ENCODE measurements at regions not wholly inside any gene's neighbourhood (a gene's known extent, or its start where the extent isn't known, plus 50 kb on each side); places are given as distances from the start of the nearest gene placed in this dataset.

- no peak for DNase-seq (ENCODE audit: extremely low spot score)
- 82% methylated on average over 1 of the region's 1 CpG for whole genome bisulfite sequencing
- Histone ChIP-seq H3K4me1 (ENCODE audit: insufficient read depth) (no peaks in the 10 kb centered on the region), H3K4me3 (ENCODE audit: low read depth, low read length) (no peak overlapping the region), H3K36me3 (ENCODE audit: insufficient read depth) (no peaks in the 10 kb centered on the region), H3K27ac (ENCODE audit: low read depth) (no peak overlapping the region)
These were observed 315.3 kb upstream of the CD180 start for GRCh38 chr5:67511911-67512310.

- Histone ChIP-seq H3K36me3 (ENCODE audit: insufficient read depth) (no peaks in the 10 kb centered on the region), H3K4me3 (ENCODE audit: low read depth, low read length) (no peak overlapping the region), H3K27ac (ENCODE audit: low read depth) (no peak overlapping the region), H3K4me1 (ENCODE audit: insufficient read depth) (no peaks in the 10 kb centered on the region)
- no peak for DNase-seq (ENCODE audit: extremely low spot score)
These were observed 313.6 kb upstream of the CD180 start for GRCh38 chr5:67510204-67510603.

- Histone ChIP-seq H3K27ac (ENCODE audit: low read depth) (no peak overlapping the region), H3K4me3 (ENCODE audit: low read depth, low read length) (no peak overlapping the region), H3K4me1 (ENCODE audit: insufficient read depth) (no peaks in the 10 kb centered on the region), H3K36me3 (ENCODE audit: insufficient read depth) (no peaks in the 10 kb centered on the region)
- DNase-seq (ENCODE audit: extremely low spot score), result no peak
- 90% methylated on average over 5 of the region's 5 CpGs for WGBS
These were observed 313.0 kb upstream of the CD180 start for GRCh38 chr5:67509402-67510186.

GRCh38 chr5:67506241-67506640, 309.6 kb upstream of the CD180 start:
- H3K4me3 ChIP-seq (ENCODE audit: low read depth, low read length), result no peak overlapping the region
- H3K4me1 ChIP-seq (ENCODE audit: insufficient read depth), result no peaks in the 10 kb centered on the region
- no peak overlapping the region for H3K27ac ChIP-seq (ENCODE audit: low read depth)
- WGBS, result 75% methylated on average over 2 of the region's 2 CpGs
- no peaks in the 10 kb centered on the region for H3K36me3 ChIP-seq (ENCODE audit: insufficient read depth)
- DNase-seq (ENCODE audit: extremely low spot score), result no peak

- Histone ChIP-seq H3K4me3 (ENCODE audit: low read depth, low read length) (no peak overlapping the region), H3K27ac (ENCODE audit: low read depth) (no peak overlapping the region), H3K4me1 (ENCODE audit: insufficient read depth) (no peaks in the 10 kb centered on the region), H3K36me3 (ENCODE audit: insufficient read depth) (no peaks in the 10 kb centered on the region)
- WGBS, result 96% methylated on average over 1 of the region's 1 CpG
- DNase-seq (ENCODE audit: extremely low spot score), result no peak
These were observed 306.4 kb upstream of the CD180 start for GRCh38 chr5:67502951-67503350.

GRCh38 chr5:67496051-67496450, 299.5 kb upstream of the CD180 start:
- H3K36me3 ChIP-seq (ENCODE audit: insufficient read depth), result no peaks in the 10 kb centered on the region
- DNase-seq (ENCODE audit: extremely low spot score), result no peak
- H3K4me3 ChIP-seq (ENCODE audit: low read depth, low read length), result no peak overlapping the region
- no peaks in the 10 kb centered on the region for H3K4me1 ChIP-seq (ENCODE audit: insufficient read depth)
- no peak overlapping the region for H3K27ac ChIP-seq (ENCODE audit: low read depth)
- 98% methylated on average over 1 of the region's 1 CpG for WGBS

- no peaks in the 10 kb centered on the region for H3K36me3 ChIP-seq (ENCODE audit: insufficient read depth)
- no peak overlapping the region for H3K4me3 ChIP-seq (ENCODE audit: low read depth, low read length)
- no peak for DNase-seq (ENCODE audit: extremely low spot score)
- H3K27ac ChIP-seq (ENCODE audit: low read depth), result no peak overlapping the region
- H3K4me1 ChIP-seq (ENCODE audit: insufficient read depth), result no peaks in the 10 kb centered on the region
- 74% methylated on average over 3 of the region's 3 CpGs for WGBS
These were observed 298.5 kb upstream of the CD180 start for GRCh38 chr5:67495072-67495471.

- H3K4me3 ChIP-seq (ENCODE audit: low read depth, low read length), result no peak overlapping the region
- no peak overlapping the region for H3K27ac ChIP-seq (ENCODE audit: low read depth)
- WGBS, result 65% methylated on average over 14 of the region's 14 CpGs
- H3K4me1 ChIP-seq (ENCODE audit: insufficient read depth), result no peaks in the 10 kb centered on the region
- H3K36me3 ChIP-seq (ENCODE audit: insufficient read depth), result no peaks in the 10 kb centered on the region
- DNase-seq (ENCODE audit: extremely low spot score), result no peak
These were observed 297.7 kb upstream of the CD180 start for GRCh38 chr5:67494186-67494855.

GRCh38 chr5:67493676-67494075, 297.1 kb upstream of the CD180 start:
- H3K4me3 ChIP-seq (ENCODE audit: low read depth, low read length), result no peak overlapping the region
- DNase-seq (ENCODE audit: extremely low spot score), result no peak
- H3K36me3 ChIP-seq (ENCODE audit: insufficient read depth), result no peaks in the 10 kb centered on the region
- H3K4me1 ChIP-seq (ENCODE audit: insufficient read depth), result no peaks in the 10 kb centered on the region
- WGBS, result 89% methylated on average over 2 of the region's 2 CpGs
- no peak overlapping the region for H3K27ac ChIP-seq (ENCODE audit: low read depth)

GRCh38 chr5:67490543-67491321, 294.1 kb upstream of the CD180 start:
- Histone ChIP-seq H3K36me3 (ENCODE audit: insufficient read depth) (no peaks in the 10 kb centered on the region), H3K4me1 (ENCODE audit: insufficient read depth) (no peaks in the 10 kb centered on the region), H3K27ac (ENCODE audit: low read depth) (no peak overlapping the region), H3K4me3 (ENCODE audit: low read depth, low read length) (no peak overlapping the region)
- WGBS, result 71% methylated on average over 8 of the region's 8 CpGs
- no peak for DNase-seq (ENCODE audit: extremely low spot score)

- 63% methylated on average over 4 of the region's 4 CpGs for WGBS
- DNase-seq (ENCODE audit: extremely low spot score), result no peak
- no peaks in the 10 kb centered on the region for H3K36me3 ChIP-seq (ENCODE audit: insufficient read depth)
- H3K4me1 ChIP-seq (ENCODE audit: insufficient read depth), result no peaks in the 10 kb centered on the region
- H3K4me3 ChIP-seq (ENCODE audit: low read depth, low read length), result no peak overlapping the region
- H3K27ac ChIP-seq (ENCODE audit: low read depth), result no peak overlapping the region
These were observed 292.3 kb upstream of the CD180 start for GRCh38 chr5:67488885-67489284.

- WGBS, result 69% methylated on average over 4 of the region's 4 CpGs
- DNase-seq (ENCODE audit: extremely low spot score), result no peak
- Histone ChIP-seq H3K27ac (ENCODE audit: low read depth) (no peak overlapping the region), H3K4me3 (ENCODE audit: low read depth, low read length) (no peak overlapping the region), H3K36me3 (ENCODE audit: insufficient read depth) (no peaks in the 10 kb centered on the region), H3K4me1 (ENCODE audit: insufficient read depth) (no peaks in the 10 kb centered on the region)
These were observed 291.3 kb upstream of the CD180 start for GRCh38 chr5:67487862-67488261.

- no peak overlapping the region for H3K27ac ChIP-seq (ENCODE audit: low read depth)
These were observed 286.9 kb upstream of the CD180 start for GRCh38 chr5:67483453-67484030.

More at GRCh38 chr5:67483453-67484030, 286.9 kb upstream of the CD180 start:
- 93% methylated on average over 2 of the region's 2 CpGs for WGBS
- Histone ChIP-seq H3K4me1 (ENCODE audit: insufficient read depth) (no peaks in the 10 kb centered on the region), H3K4me3 (ENCODE audit: low read depth, low read length) (no peak overlapping the region), H3K36me3 (ENCODE audit: insufficient read depth) (no peaks in the 10 kb centered on the region)
- no peak for DNase-seq (ENCODE audit: extremely low spot score)

Measured in urinary bladder (tissue), 3 donors.